ENCODE measurements at regions not wholly inside any gene's neighbourhood (a gene's known extent, or its start where the extent isn't known, plus 50 kb on each side); places are given as distances from the start of the nearest gene placed in this dataset.

DNA sequence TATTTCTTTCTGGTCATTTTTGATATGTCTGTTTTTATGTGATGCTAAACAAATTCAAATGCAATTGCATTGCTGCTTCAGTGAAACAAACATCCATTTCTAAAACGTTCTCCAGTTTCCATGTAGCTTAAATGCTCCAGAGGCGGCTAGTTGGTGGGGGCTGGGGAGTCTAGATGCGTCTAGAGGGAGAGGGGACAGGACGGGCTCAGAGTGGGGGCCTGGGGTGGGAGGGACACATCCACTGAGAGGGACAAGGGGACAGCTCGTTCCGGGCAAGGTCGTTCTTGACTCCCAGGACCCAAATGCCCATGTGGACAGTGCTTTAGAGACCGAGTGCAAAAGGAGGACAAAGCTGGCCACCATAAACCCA lies 102.3 kb downstream of the FOXL1 start:
- Histone ChIP-seq H3K4me3 (ENCODE audit: low read depth, low read length, poor library complexity, severe bottlenecking) (no peak overlapping the region), H3K9me3 (ENCODE audit: low read depth, low read length, poor library complexity, severe bottlenecking) (no peaks in the 10 kb centered on the region), H3K4me1 (ENCODE audit: insufficient read depth, low read length, poor library complexity, severe bottlenecking) (peaks cover 14% of the 10 kb centered on the region), H3K27me3 (replicated peaks; ENCODE audit: insufficient read depth, low read depth, low read length, poor library complexity) (peaks cover 71% of the 10 kb centered on the region), H3K27ac (ENCODE audit: low read depth, low read length, poor library complexity, severe bottlenecking) (no peak overlapping the region), H3K36me3 (ENCODE audit: insufficient read depth, low read length, poor library complexity, severe bottlenecking) (no peaks in the 10 kb centered on the region)
- no peak for TF ChIP-seq EZH2 (IDR thresholded peaks at IDR 0.05; ENCODE audit: borderline replicate concordance, low read depth, low read length, poor library complexity, severe bottlenecking)
- TF ChIP-seq, protein P1, sequence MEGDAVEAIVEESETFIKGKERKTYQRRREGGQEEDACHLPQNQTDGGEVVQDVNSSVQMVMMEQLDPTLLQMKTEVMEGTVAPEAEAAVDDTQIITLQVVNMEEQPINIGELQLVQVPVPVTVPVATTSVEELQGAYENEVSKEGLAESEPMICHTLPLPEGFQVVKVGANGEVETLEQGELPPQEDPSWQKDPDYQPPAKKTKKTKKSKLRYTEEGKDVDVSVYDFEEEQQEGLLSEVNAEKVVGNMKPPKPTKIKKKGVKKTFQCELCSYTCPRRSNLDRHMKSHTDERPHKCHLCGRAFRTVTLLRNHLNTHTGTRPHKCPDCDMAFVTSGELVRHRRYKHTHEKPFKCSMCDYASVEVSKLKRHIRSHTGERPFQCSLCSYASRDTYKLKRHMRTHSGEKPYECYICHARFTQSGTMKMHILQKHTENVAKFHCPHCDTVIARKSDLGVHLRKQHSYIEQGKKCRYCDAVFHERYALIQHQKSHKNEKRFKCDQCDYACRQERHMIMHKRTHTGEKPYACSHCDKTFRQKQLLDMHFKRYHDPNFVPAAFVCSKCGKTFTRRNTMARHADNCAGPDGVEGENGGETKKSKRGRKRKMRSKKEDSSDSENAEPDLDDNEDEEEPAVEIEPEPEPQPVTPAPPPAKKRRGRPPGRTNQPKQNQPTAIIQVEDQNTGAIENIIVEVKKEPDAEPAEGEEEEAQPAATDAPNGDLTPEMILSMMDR (conservative IDR thresholded peaks at IDR 0.05; ENCODE audit: low read depth, low read length), result no peak
- intact Hi-C loops (cut with micrococcal nuclease; ENCODE audit: unreplicated experiment), result no loop called here
- BruUV-seq (replicated peaks), result no TSS peak
- peak; percentile 25 for DNase-seq (ENCODE audit: low spot score)
- ChIA-PET POLR2A (ENCODE audit: low non-redundant PET) (no interaction called here), CTCF (no interaction called here)

DNA sequence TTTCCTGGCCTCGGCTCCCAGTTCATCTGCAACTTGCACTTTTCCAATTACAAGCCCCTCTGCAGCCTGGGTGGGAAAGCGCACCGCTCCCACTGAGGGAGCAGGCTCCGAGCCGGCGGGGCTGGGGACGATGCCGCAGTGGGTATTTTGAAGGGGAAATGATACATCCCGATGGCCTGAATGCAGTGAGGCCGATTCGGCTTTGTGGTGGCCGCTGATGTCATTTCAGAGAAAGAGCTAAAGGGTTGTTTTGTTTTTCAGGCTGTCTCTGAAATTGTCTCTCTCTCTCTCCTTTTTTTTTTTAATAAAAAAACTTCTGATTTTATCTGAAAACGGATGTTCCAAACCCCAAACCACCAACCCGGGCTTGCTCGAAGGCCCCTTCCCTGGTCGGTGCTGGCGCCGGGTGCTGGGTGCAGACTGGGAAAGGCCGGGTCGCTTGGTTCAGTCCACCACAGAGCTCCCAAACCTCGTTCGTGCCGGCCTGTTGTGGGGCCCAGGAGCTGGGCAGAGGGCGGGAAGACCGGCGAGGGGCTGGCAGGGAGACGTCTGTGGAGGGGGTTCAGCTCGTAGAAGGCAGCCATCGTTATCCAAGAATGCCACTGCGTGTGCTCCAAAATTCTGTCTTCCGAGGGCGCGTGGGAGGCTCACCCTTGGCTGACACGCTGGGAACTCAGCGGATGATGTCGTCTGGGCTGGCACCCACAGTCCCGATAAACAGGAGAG lies 102.8 kb downstream of the FOXL1 start:
- ChIA-PET POLR2A (ENCODE audit: low non-redundant PET) (no interaction called here), CTCF (no interaction called here)
- intact Hi-C loops (cut with micrococcal nuclease; ENCODE audit: unreplicated experiment), result no loop called here
- Histone ChIP-seq H3K27ac (ENCODE audit: low read depth, low read length, poor library complexity, severe bottlenecking) (no peak overlapping the region), H3K4me1 (ENCODE audit: insufficient read depth, low read length, poor library complexity, severe bottlenecking) (peaks cover 14% of the 10 kb centered on the region), H3K36me3 (ENCODE audit: insufficient read depth, low read length, poor library complexity, severe bottlenecking) (no peaks in the 10 kb centered on the region), H3K4me3 (ENCODE audit: low read depth, low read length, poor library complexity, severe bottlenecking) (no peak overlapping the region), H3K9me3 (ENCODE audit: low read depth, low read length, poor library complexity, severe bottlenecking) (no peaks in the 10 kb centered on the region), H3K27me3 (replicated peaks; ENCODE audit: insufficient read depth, low read depth, low read length, poor library complexity) (peaks cover 65% of the 10 kb centered on the region)
- BruUV-seq (replicated peaks), result no TSS peak
- TF ChIP-seq EZH2 (IDR thresholded peaks at IDR 0.05; ENCODE audit: borderline replicate concordance, low read depth, low read length, poor library complexity, severe bottlenecking), result peak; percentile 14
- TF ChIP-seq, protein P1 (conservative IDR thresholded peaks at IDR 0.05; ENCODE audit: low read depth, low read length), result no peak
- DNase-seq (ENCODE audit: low spot score), result peak; percentile 23

DNA sequence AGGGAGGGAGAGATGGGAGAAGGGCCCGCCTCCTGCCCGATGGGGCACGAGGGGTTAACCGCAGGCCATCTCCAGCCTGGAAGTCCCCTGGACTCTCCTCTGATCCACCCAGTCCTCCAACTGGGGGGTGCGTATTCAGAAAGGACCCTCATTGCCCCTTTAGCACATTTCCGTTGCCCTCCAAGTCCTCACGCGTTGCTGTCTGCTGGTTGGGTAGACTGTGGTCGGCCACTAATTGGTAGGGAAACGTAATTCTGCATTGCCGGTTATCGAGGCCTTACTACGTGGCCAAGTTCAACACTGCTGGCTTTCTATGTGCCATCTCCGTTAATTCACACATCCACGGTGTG lies 103.4 kb downstream of the FOXL1 start:
- Histone ChIP-seq H3K36me3 (ENCODE audit: insufficient read depth, low read length, poor library complexity, severe bottlenecking) (no peaks in the 10 kb centered on the region), H3K27me3 (replicated peaks; ENCODE audit: insufficient read depth, low read depth, low read length, poor library complexity) (peaks cover 60% of the 10 kb centered on the region), H3K9me3 (ENCODE audit: low read depth, low read length, poor library complexity, severe bottlenecking) (no peaks in the 10 kb centered on the region), H3K27ac (ENCODE audit: low read depth, low read length, poor library complexity, severe bottlenecking) (no peak overlapping the region), H3K4me3 (ENCODE audit: low read depth, low read length, poor library complexity, severe bottlenecking) (no peak overlapping the region), H3K4me1 (ENCODE audit: insufficient read depth, low read length, poor library complexity, severe bottlenecking) (peaks cover 14% of the 10 kb centered on the region)
- CTCF ChIA-PET, result no interaction called here
- POLR2A ChIA-PET (ENCODE audit: low non-redundant PET), result no interaction called here
- DNase-seq (ENCODE audit: low spot score), result no peak
- intact Hi-C loops (cut with micrococcal nuclease; ENCODE audit: unreplicated experiment), result no loop called here
- no TSS peak for BruUV-seq (replicated peaks)
- TF ChIP-seq, protein P1 (conservative IDR thresholded peaks at IDR 0.05; ENCODE audit: low read depth, low read length), result no peak
- TF ChIP-seq EZH2 (IDR thresholded peaks at IDR 0.05; ENCODE audit: borderline replicate concordance, low read depth, low read length, poor library complexity, severe bottlenecking), result no peak
